ENCODE measurements at regions not wholly inside any gene's neighbourhood (a gene's known extent, or its start where the extent isn't known, plus 50 kb on each side); places are given as distances from the start of the nearest gene placed in this dataset.

GRCh38 chr9:104027295-104027694, 66.8 kb upstream of the SMC2 start:
- no peak for TF ChIP-seq REST (IDR thresholded peaks at IDR 0.05; ENCODE audit: insufficient read depth in 1 of 2, low read depth in 2 of 2, low read length in 1 of 2)
- TF ChIP-seq CTCF (IDR thresholded peaks at IDR 0.05), result no peak
- no peak for TF ChIP-seq POLR2AphosphoS5 (IDR thresholded peaks at IDR 0.05; ENCODE audit: low read depth, low read length)
